Smooth muscle cell (in vitro differentiated cells): ENCODE measurements at regions not wholly inside any gene's neighbourhood (a gene's known extent, or its start where the extent isn't known, plus 50 kb on each side); places are given as distances from the start of the nearest gene placed in this dataset.

Source experiments
- DNase-seq: peaks from one replicate; lab custom pipeline; 2025; ENCODE audit not compliant: unreplicated experiment; lab: John Stamatoyannopoulos, UW
- H2AFZ ChIP-seq: fragments of 200-600 bp; sonication (generic); 2 replicates; pipeline ENCODE4 v1.6.0; 2016; ENCODE audit warnings: antibody characterized with exemption, low read depth, mild to moderate bottlenecking
- H3F3A ChIP-seq: fragments of 200-600 bp; sonication (generic); 2 replicates; pipeline ENCODE4 v1.6.0; 2017; ENCODE audit warnings: antibody characterized with exemption, low read depth
- H3K27ac ChIP-seq: fragments of 200-600 bp; sonication (generic); 2 replicates; pipeline ENCODE4 v1.5.1; 2016; ENCODE audit warnings: low read depth, mild to moderate bottlenecking
- H3K27me3 ChIP-seq: fragments of 200-600 bp; sonication (generic); 2 replicates; pipeline ENCODE4 v1.6.1; 2016; ENCODE audit warnings: low read depth, mild to moderate bottlenecking
- H3K36me3 ChIP-seq: fragments of 200-600 bp; sonication (generic); 2 replicates; pipeline ENCODE4 v1.5.1; 2016; ENCODE audit warnings: low read depth
- H3K4me1 ChIP-seq: fragments of 200-600 bp; sonication (generic); 2 replicates; pipeline ENCODE4 v1.5.1; 2016; ENCODE audit warnings: low read depth
- H3K4me2 ChIP-seq: fragments of 200-600 bp; sonication (generic); 2 replicates; pipeline ENCODE4 v1.6.0; 2016; ENCODE audit warnings: mild to moderate bottlenecking
- H3K4me3 ChIP-seq: fragments of 200-600 bp; sonication (generic); 2 replicates; pipeline ENCODE4 v1.5.1; 2016; ENCODE audit warnings: mild to moderate bottlenecking
- H3K79me2 ChIP-seq: fragments of 200-600 bp; sonication (generic); 2 replicates; pipeline ENCODE4 v1.6.0; 2016; ENCODE audit warnings: low read depth, mild to moderate bottlenecking
- H3K9ac ChIP-seq: fragments of 200-600 bp; sonication (generic); 2 replicates; pipeline ENCODE4 v1.6.0; 2016; ENCODE audit warnings: low read depth
- H3K9me3 ChIP-seq: fragments of 200-600 bp; sonication (generic); replicated peaks from 2 replicates; pipeline ENCODE4 v1.5.1; 2016; ENCODE audit warnings: low read depth
- H4K20me1 ChIP-seq: fragments of 200-600 bp; sonication (generic); 2 replicates; pipeline ENCODE4 v1.6.0; 2016; ENCODE audit warnings: low read depth
- CTCF ChIP-seq: fragments of 200-600 bp; sonication (generic); IDR thresholded peaks from 2 replicates; pipeline ENCODE4 v1.5.1; 2017; ENCODE audit warnings: borderline replicate concordance, mild to moderate bottlenecking, antibody characterized with exemption; ENCODE audit not compliant: insufficient read depth, poor library complexity, severe bottlenecking
- WGBS: methylation state at CpG from one replicate; pipeline ENCODE4 v1.1.7; 2016; ENCODE audit warnings: low lambda C conversion rate; 5-methylcytosine and 5-hydroxymethylcytosine counted together

- WGBS: 82% methylated on average over 6 of the region's 6 CpGs
- no peaks in the 10 kb centered on the region for H3K36me3 ChIP-seq
- H3K79me2 ChIP-seq: no peaks in the 10 kb centered on the region
- H3K4me3 ChIP-seq: no peak overlapping the region
- no peaks in the 10 kb centered on the region for H3F3A ChIP-seq
- no peak overlapping the region for H3K4me2 ChIP-seq
- no peak for DNase-seq
- H3K9ac ChIP-seq: no peak overlapping the region
- H3K9me3 ChIP-seq: no peaks in the 10 kb centered on the region
- no peak for TF ChIP-seq CTCF
- no peak overlapping the region for H2AFZ ChIP-seq
- H4K20me1 ChIP-seq: no peaks in the 10 kb centered on the region
- no peaks in the 10 kb centered on the region for H3K27me3 ChIP-seq
- no peak overlapping the region for H3K27ac ChIP-seq
- no peaks in the 10 kb centered on the region for H3K4me1 ChIP-seq
Observed at GRCh38 chr10:118481871-118482270, 113.6 kb downstream of the PRLHR start.

- no peak for TF ChIP-seq CTCF
- Histone ChIP-seq H3K9ac (no peak overlapping the region), H4K20me1 (no peaks in the 10 kb centered on the region), H3K36me3 (no peaks in the 10 kb centered on the region), H3K4me2 (no peak overlapping the region), H3K4me1 (no peaks in the 10 kb centered on the region), H3F3A (no peaks in the 10 kb centered on the region), H3K4me3 (no peak overlapping the region), H3K27me3 (peaks cover 8% of the 10 kb centered on the region), H3K27ac (no peak overlapping the region), H2AFZ (no peak overlapping the region), H3K9me3 (no peaks in the 10 kb centered on the region), H3K79me2 (no peaks in the 10 kb centered on the region)
- 82% methylated on average over 6 of the region's 6 CpGs for WGBS
- DNase-seq: no peak
Observed at GRCh38 chr10:118475214-118475613, 120.2 kb downstream of the PRLHR start.

GRCh38 chr10:118474111-118474510 lies 121.3 kb downstream of the PRLHR start:
- 94% methylated on average over 6 of the region's 6 CpGs for WGBS
- no peak for TF ChIP-seq CTCF

GRCh38 chr10:118473305-118473960 lies 122.0 kb downstream of the PRLHR start:
- DNase-seq: no peak
- no peak overlapping the region for H3K4me3 ChIP-seq
- H3K9ac ChIP-seq: no peak overlapping the region
- H3K9me3 ChIP-seq: no peaks in the 10 kb centered on the region
- no peak overlapping the region for H3K4me2 ChIP-seq
- H4K20me1 ChIP-seq: no peaks in the 10 kb centered on the region
- peaks cover 19% of the 10 kb centered on the region for H3K27me3 ChIP-seq
- H3K79me2 ChIP-seq: no peaks in the 10 kb centered on the region
- WGBS: 74% methylated on average over 12 of the region's 12 CpGs
- no peaks in the 10 kb centered on the region for H3K36me3 ChIP-seq
- H2AFZ ChIP-seq: no peak overlapping the region
- H3K4me1 ChIP-seq: no peaks in the 10 kb centered on the region
- H3F3A ChIP-seq: no peaks in the 10 kb centered on the region
- H3K27ac ChIP-seq: no peak overlapping the region
- TF ChIP-seq CTCF: no peak

More at GRCh38 chr10:118474111-118474510, 121.3 kb downstream of the PRLHR start:
- Histone ChIP-seq H3K27ac (no peak overlapping the region), H2AFZ (no peak overlapping the region), H3K9me3 (no peaks in the 10 kb centered on the region), H3K4me1 (no peaks in the 10 kb centered on the region), H3K79me2 (no peaks in the 10 kb centered on the region), H3K36me3 (no peaks in the 10 kb centered on the region), H4K20me1 (no peaks in the 10 kb centered on the region), H3F3A (no peaks in the 10 kb centered on the region), H3K27me3 (peaks cover 12% of the 10 kb centered on the region), H3K4me3 (no peak overlapping the region), H3K9ac (no peak overlapping the region), H3K4me2 (no peak overlapping the region)
- DNase-seq: no peak
